ENCODE measurements at regions not wholly inside any gene's neighbourhood (a gene's known extent, or its start where the extent isn't known, plus 50 kb on each side); places are given as distances from the start of the nearest gene placed in this dataset.

DNA sequence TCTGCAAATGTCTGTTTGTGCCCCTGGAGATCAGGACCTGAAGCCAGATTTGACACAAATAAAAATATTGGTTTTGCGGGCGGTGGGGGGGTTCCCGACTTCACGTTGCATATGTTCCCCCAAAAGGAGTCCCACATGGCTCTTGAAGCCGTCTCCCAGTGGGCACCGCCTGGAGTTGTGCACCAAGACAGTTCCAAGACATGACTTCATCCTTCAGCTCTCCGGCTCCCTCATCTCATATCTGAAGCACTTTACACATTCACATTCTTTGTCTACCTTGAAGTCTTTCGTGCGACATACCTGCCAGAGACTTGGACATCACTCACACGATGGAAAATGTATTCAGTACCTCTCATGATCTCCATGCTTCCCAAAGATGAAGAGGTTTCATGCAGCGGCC, 362.8 kb upstream of the FOXK1 start:
- no peak for ATAC-seq
- Histone ChIP-seq H2AFZ (ENCODE audit: low read depth, low read length) (no peak overlapping the region), H3K4me2 (ENCODE audit: insufficient read depth, low read length) (no peak overlapping the region), H3K27me3 (ENCODE audit: control insufficient read depth in 2 of 2, insufficient read depth in 2 of 2, low read length in 2 of 2) (no peaks in the 10 kb centered on the region), H3K36me3 (ENCODE audit: control insufficient read depth, insufficient read depth, low read length) (no peaks in the 10 kb centered on the region), H3K9me3 (replicated peaks; ENCODE audit: control insufficient read depth, insufficient read depth, low read depth, low read length) (no peaks in the 10 kb centered on the region), H3K79me2 (ENCODE audit: control insufficient read depth, insufficient read depth, low read length) (no peaks in the 10 kb centered on the region), H3K9ac (ENCODE audit: insufficient read depth in 1 of 2, low read depth in 2 of 2, low read length in 2 of 2) (no peak overlapping the region), H3K4me3 (no peak overlapping the region), H3K27ac (ENCODE audit: extremely low read depth, low read depth, low read length) (no peak overlapping the region), H3K9me1 (ENCODE audit: control insufficient read depth, insufficient read depth, low read length) (no peaks in the 10 kb centered on the region), H3K4me1 (replicated peaks in 1 of 2; ENCODE audit: control insufficient read depth in 2 of 2, insufficient read depth in 2 of 2, low read length in 2 of 2) (no peaks in the 10 kb centered on the region), H4K20me1 (replicated peaks; ENCODE audit: control insufficient read depth, insufficient read depth, low read length) (no peaks in the 10 kb centered on the region)
- ChIA-PET CTCF (ENCODE audit: low intra/inter-chr PET ratio) (no interaction called here), POLR2A (interaction anchor here (0.9 kb wide), 1 partner anchor 9 kb away, joined by 3 read pairs; no protein-coding TSS in a partner anchor)
- in situ Hi-C loops (cut with MboI): no loop called here
- under 1% methylated on average over 11 of the region's 11 CpGs for WGBS (ENCODE audit: insufficient coverage, low coverage, missing lambda C conversion rate)
- no peak for DNase-seq (ENCODE audit: extremely low read depth in 1 of 4, low spot score in 3 of 4)
- no TSS peak for BruUV-seq (replicated peaks)
- no peak for FAIRE-seq
- intact Hi-C loops (cut with micrococcal nuclease): no loop called here
- TF ChIP-seq PPARD (CRISPR knock-in tag; IDR thresholded peaks at IDR 0.05) (no peak), CBFB (CRISPR knock-in tag; IDR thresholded peaks at IDR 0.05) (no peak), PTTG1 (tag; IDR thresholded peaks at IDR 0.05; ENCODE audit: low read depth) (no peak), SOX6 (IDR thresholded peaks at IDR 0.05) (no peak), ZNF23 (CRISPR knock-in tag; IDR thresholded peaks at IDR 0.05) (no peak), KLF1 (tag; IDR thresholded peaks at IDR 0.05) (no peak), IFI16 (CRISPR knock-in tag; IDR thresholded peaks at IDR 0.05) (no peak), MECOM (CRISPR knock-in tag; IDR thresholded peaks at IDR 0.05) (no peak), SMAD2 (IDR thresholded peaks at IDR 0.05; ENCODE audit: low read depth, low read length) (no peak), ZNF311 (CRISPR knock-in tag; IDR thresholded peaks at IDR 0.05) (no peak), FOXA1 (IDR thresholded peaks at IDR 0.05; ENCODE audit: borderline replicate concordance) (no peak), PYGO2 (tag; IDR thresholded peaks at IDR 0.05) (no peak)
- TF ChIP-seq, protein P1, sequence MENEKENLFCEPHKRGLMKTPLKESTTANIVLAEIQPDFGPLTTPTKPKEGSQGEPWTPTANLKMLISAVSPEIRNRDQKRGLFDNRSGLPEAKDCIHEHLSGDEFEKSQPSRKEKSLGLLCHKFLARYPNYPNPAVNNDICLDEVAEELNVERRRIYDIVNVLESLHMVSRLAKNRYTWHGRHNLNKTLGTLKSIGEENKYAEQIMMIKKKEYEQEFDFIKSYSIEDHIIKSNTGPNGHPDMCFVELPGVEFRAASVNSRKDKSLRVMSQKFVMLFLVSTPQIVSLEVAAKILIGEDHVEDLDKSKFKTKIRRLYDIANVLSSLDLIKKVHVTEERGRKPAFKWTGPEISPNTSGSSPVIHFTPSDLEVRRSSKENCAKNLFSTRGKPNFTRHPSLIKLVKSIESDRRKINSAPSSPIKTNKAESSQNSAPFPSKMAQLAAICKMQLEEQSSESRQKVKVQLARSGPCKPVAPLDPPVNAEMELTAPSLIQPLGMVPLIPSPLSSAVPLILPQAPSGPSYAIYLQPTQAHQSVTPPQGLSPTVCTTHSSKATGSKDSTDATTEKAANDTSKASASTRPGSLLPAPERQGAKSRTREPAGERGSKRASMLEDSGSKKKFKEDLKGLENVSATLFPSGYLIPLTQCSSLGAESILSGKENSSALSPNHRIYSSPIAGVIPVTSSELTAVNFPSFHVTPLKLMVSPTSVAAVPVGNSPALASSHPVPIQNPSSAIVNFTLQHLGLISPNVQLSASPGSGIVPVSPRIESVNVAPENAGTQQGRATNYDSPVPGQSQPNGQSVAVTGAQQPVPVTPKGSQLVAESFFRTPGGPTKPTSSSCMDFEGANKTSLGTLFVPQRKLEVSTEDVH (IDR thresholded peaks at IDR 0.05; ENCODE audit: low read depth, partially characterized antibody): no peak
- TF ChIP-seq, protein P2, sequence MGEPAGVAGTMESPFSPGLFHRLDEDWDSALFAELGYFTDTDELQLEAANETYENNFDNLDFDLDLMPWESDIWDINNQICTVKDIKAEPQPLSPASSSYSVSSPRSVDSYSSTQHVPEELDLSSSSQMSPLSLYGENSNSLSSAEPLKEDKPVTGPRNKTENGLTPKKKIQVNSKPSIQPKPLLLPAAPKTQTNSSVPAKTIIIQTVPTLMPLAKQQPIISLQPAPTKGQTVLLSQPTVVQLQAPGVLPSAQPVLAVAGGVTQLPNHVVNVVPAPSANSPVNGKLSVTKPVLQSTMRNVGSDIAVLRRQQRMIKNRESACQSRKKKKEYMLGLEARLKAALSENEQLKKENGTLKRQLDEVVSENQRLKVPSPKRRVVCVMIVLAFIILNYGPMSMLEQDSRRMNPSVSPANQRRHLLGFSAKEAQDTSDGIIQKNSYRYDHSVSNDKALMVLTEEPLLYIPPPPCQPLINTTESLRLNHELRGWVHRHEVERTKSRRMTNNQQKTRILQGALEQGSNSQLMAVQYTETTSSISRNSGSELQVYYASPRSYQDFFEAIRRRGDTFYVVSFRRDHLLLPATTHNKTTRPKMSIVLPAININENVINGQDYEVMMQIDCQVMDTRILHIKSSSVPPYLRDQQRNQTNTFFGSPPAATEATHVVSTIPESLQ (CRISPR knock-in tag; IDR thresholded peaks at IDR 0.05): no peak

All from K562 (cell line).